Keratinocyte (primary cell): ENCODE measurements at regions not wholly inside any gene's neighbourhood (a gene's known extent, or its start where the extent isn't known, plus 50 kb on each side); places are given as distances from the start of the nearest gene placed in this dataset.

Source experiments
- DNase-seq: peaks from one replicate; pipeline ENCODE4 v3.0.0-alpha.2; 2011; ENCODE audit warnings: low read depth, missing footprints, low spot score
- FAIRE-seq: peaks from 2 replicates; lab custom pipeline; 2011; peaks lifted over from hg19 to GRCh38; lab: Jason Lieb, UNC
- H2AFZ ChIP-seq: 2 replicates; pipeline ENCODE4 v1.6.0; 2012; ENCODE audit warnings: low read length, control low read depth, inconsistent platforms; ENCODE audit not compliant: control insufficient read depth
- H3K27ac ChIP-seq: 2 replicates; pipeline ENCODE4 v1.5.1; 2011; ENCODE audit warnings: low read length; ENCODE audit not compliant: control insufficient read depth, insufficient read depth
- H3K27me3 ChIP-seq: 3 replicates; pipeline ENCODE4 v1.6.0; 2011; ENCODE audit warnings: low read length; ENCODE audit not compliant: control insufficient read depth, insufficient read depth; ENCODE audit errors: extremely low read depth
- H3K36me3 ChIP-seq, 2 experiments: 2 replicates in 1 of 2; 3 replicates in 1 of 2; pipeline ENCODE4 v1.5.1; 2011; ENCODE audit warnings: low read length in 2 of 2, mild to moderate bottlenecking in 1 of 2; ENCODE audit not compliant: control insufficient read depth in 2 of 2, insufficient read depth in 2 of 2; ENCODE audit errors: extremely low read depth in 1 of 2
- H3K4me1 ChIP-seq: 3 replicates; pipeline ENCODE4 v1.5.1; 2011; ENCODE audit warnings: low read length; ENCODE audit not compliant: control insufficient read depth, insufficient read depth; ENCODE audit errors: extremely low read depth
- H3K4me2 ChIP-seq: 3 replicates; pipeline ENCODE4 v1.6.0; 2011; ENCODE audit warnings: low read depth, low read length; ENCODE audit not compliant: control insufficient read depth, insufficient read depth; ENCODE audit errors: extremely low read depth
- H3K4me3 ChIP-seq, 3 experiments: fragments of 200-600 bp in 1 of 3; sonication (generic) in 1 of 3; 2 replicates in 2 of 3; 3 replicates in 1 of 3; pipeline ENCODE4 v1.5.1; 2011 to 2016; ENCODE audit warnings: low read length in 3 of 3, mild to moderate bottlenecking in 3 of 3, control low read depth in 2 of 3, inconsistent platforms in 1 of 3, low read depth in 1 of 3, mixed read lengths in 1 of 3, mixed run types in 1 of 3, moderate library complexity in 1 of 3; ENCODE audit not compliant: control insufficient read depth in 2 of 3, insufficient read depth in 2 of 3; ENCODE audit errors: extremely low read depth in 1 of 3
- H3K79me2 ChIP-seq: 2 replicates; pipeline ENCODE4 v1.6.0; 2012; ENCODE audit warnings: low read length; ENCODE audit not compliant: control insufficient read depth, insufficient read depth
- H3K9ac ChIP-seq: 3 replicates; pipeline ENCODE4 v1.6.0; 2011; ENCODE audit warnings: low read length; ENCODE audit not compliant: control insufficient read depth, insufficient read depth; ENCODE audit errors: extremely low read depth
- H3K9me1 ChIP-seq: 3 replicates; pipeline ENCODE4 v1.6.0; 2011; ENCODE audit warnings: low read length; ENCODE audit not compliant: control insufficient read depth, insufficient read depth; ENCODE audit errors: extremely low read depth
- H3K9me3 ChIP-seq: 2 replicates; pipeline ENCODE4 v1.5.1; 2012; ENCODE audit warnings: low read depth, low read length; ENCODE audit not compliant: control insufficient read depth
- H4K20me1 ChIP-seq: 3 replicates; pipeline ENCODE4 v1.6.0; 2011; ENCODE audit warnings: low read length; ENCODE audit not compliant: control insufficient read depth, insufficient read depth; ENCODE audit errors: extremely low read depth
- EZH2 ChIP-seq: IDR thresholded peaks from one replicate; pipeline ENCODE4 v1.6.1; 2012; ENCODE audit warnings: inconsistent platforms, mild to moderate bottlenecking, low read length, moderate library complexity
- dilution Hi-C: fragments of 300-500 bp; cut with MboI; formaldehyde crosslinking; loops from one replicate; pipeline ENCODE4 v1.7.0; 2020; ENCODE audit warnings: low sequenced_read_pairs; ENCODE audit not compliant: extremely low pct_ligation_motif_present
- TF ChIP-seq, protein P1 (sequence below), 3 experiments: IDR thresholded peaks in 1 of 3; conservative IDR thresholded peaks in 1 of 3; optimal IDR thresholded peaks in 1 of 3; 2 replicates in 2 of 3; 3 replicates in 1 of 3; pipeline versions ENCODE3 to v1.5.1; 2011; ENCODE audit warnings: low read length in 3 of 3, mild to moderate bottlenecking in 3 of 3, moderate library complexity in 2 of 3, control low read depth in 1 of 3, inconsistent platforms in 1 of 3; ENCODE audit not compliant: insufficient read depth in 2 of 3; ENCODE audit errors: extremely low read depth in 1 of 3

DNA sequence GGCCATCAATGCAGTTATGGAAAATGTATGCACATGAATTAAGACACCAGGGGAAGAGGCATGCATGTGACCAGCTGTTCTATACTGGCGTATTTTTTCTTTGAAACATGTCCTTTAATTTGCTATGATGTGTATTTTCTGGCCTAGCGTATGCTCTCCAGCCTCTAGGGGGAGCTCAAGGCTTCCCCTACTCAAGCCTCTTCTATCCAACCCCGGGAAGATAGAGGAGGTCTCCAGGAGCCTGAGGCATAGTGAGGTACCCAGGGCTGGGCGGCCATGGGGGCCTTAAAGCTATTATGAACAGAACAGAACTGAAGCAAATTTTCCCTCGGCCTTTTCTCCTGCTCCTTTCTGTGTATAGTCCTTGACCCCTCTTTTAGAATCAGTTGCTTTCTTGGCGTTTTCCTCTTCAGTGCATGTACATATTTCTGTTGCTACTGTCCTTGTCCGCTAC, 528.9 kb downstream of the MAFB start:
- no peaks in the 10 kb centered on the region for H3K36me3 ChIP-seq
- no peaks in the 10 kb centered on the region for H3K9me1 ChIP-seq
- H4K20me1 ChIP-seq: no peaks in the 10 kb centered on the region
- no peaks in the 10 kb centered on the region for H3K4me1 ChIP-seq
- H3K4me2 ChIP-seq: no peak overlapping the region
- H3K27me3 ChIP-seq: no peaks in the 10 kb centered on the region
- dilution Hi-C loops: no loop called here
- TF ChIP-seq, protein P1, sequence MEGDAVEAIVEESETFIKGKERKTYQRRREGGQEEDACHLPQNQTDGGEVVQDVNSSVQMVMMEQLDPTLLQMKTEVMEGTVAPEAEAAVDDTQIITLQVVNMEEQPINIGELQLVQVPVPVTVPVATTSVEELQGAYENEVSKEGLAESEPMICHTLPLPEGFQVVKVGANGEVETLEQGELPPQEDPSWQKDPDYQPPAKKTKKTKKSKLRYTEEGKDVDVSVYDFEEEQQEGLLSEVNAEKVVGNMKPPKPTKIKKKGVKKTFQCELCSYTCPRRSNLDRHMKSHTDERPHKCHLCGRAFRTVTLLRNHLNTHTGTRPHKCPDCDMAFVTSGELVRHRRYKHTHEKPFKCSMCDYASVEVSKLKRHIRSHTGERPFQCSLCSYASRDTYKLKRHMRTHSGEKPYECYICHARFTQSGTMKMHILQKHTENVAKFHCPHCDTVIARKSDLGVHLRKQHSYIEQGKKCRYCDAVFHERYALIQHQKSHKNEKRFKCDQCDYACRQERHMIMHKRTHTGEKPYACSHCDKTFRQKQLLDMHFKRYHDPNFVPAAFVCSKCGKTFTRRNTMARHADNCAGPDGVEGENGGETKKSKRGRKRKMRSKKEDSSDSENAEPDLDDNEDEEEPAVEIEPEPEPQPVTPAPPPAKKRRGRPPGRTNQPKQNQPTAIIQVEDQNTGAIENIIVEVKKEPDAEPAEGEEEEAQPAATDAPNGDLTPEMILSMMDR (optimal IDR thresholded peaks at IDR 0.05 in 1 of 3, IDR thresholded peaks at IDR 0.05 in 1 of 3, conservative IDR thresholded peaks at IDR 0.05 in 1 of 3; ENCODE audit: extremely low read depth in 1 of 3, insufficient read depth in 2 of 3, low read length in 3 of 3): peak; percentile 67 to 88 (median 80)
- TF ChIP-seq EZH2: no peak
- no peak overlapping the region for H3K27ac ChIP-seq
- H3K9me3 ChIP-seq: no peaks in the 10 kb centered on the region
- H3K79me2 ChIP-seq: no peaks in the 10 kb centered on the region
- no peak overlapping the region for H3K9ac ChIP-seq
- H2AFZ ChIP-seq: no peak overlapping the region
- FAIRE-seq (peak; percentile 69), DNase-seq (peak; percentile 2)
- H3K4me3 ChIP-seq: no peak overlapping the region

- dilution Hi-C loops: no loop called here
- H3K27ac ChIP-seq: no peak overlapping the region
- FAIRE-seq: no peak
These were observed 529.8 kb downstream of the MAFB start for GRCh38 chr20:40159276-40159675.

More at GRCh38 chr20:40159276-40159675, 529.8 kb downstream of the MAFB start:
- no peak overlapping the region for H3K4me3 ChIP-seq
- TF ChIP-seq, protein P1 (optimal IDR thresholded peaks at IDR 0.05 in 1 of 3, IDR thresholded peaks at IDR 0.05 in 1 of 3, conservative IDR thresholded peaks at IDR 0.05 in 1 of 3; ENCODE audit: extremely low read depth in 1 of 3, insufficient read depth in 2 of 3, low read length in 3 of 3): no peak
- TF ChIP-seq EZH2: no peak
- no peak overlapping the region for H3K9ac ChIP-seq
- no peaks in the 10 kb centered on the region for H3K4me1 ChIP-seq
- H3K4me2 ChIP-seq: no peak overlapping the region
- no peaks in the 10 kb centered on the region for H3K9me1 ChIP-seq
- H3K79me2 ChIP-seq: no peaks in the 10 kb centered on the region
- H3K36me3 ChIP-seq: no peaks in the 10 kb centered on the region
- no peaks in the 10 kb centered on the region for H3K9me3 ChIP-seq
- DNase-seq: no peak
- H4K20me1 ChIP-seq: no peaks in the 10 kb centered on the region
- no peaks in the 10 kb centered on the region for H3K27me3 ChIP-seq
- H2AFZ ChIP-seq: no peak overlapping the region
